ENCODE measurements at regions not wholly inside any gene's neighbourhood (a gene's known extent, or its start where the extent isn't known, plus 50 kb on each side); places are given as distances from the start of the nearest gene placed in this dataset.
"Not testable (repeated sequence)": the region's sequence is repeated elsewhere in the genome, so short reads cannot be mapped to it uniquely, and the experiment has no call there.

- no peak for DNase-seq
These were observed 1374.4 kb upstream of the CDH8 start for GRCh38 chr16:63410594-63410993.

- DNase-seq: no peak
These were observed 1367.6 kb upstream of the CDH8 start for GRCh38 chr16:63403792-63404191.

GRCh38 chr16:63388277-63388676 lies 1352.0 kb upstream of the CDH8 start:
- not testable (repeated sequence) for DNase-seq

GRCh38 chr16:63385714-63386432 lies 1349.6 kb upstream of the CDH8 start:
- no peak for DNase-seq

- DNase-seq: no peak
These were observed 1337.5 kb upstream of the CDH8 start for GRCh38 chr16:63373744-63374143.

- no peak for DNase-seq
These were observed 1336.6 kb upstream of the CDH8 start for GRCh38 chr16:63372815-63373214.

GRCh38 chr16:63372283-63372682 lies 1336.0 kb upstream of the CDH8 start:
- DNase-seq: no peak

- no peak for DNase-seq
These were observed 1329.5 kb upstream of the CDH8 start for GRCh38 chr16:63365649-63366304.

- DNase-seq: no peak
These were observed 1327.5 kb upstream of the CDH8 start for GRCh38 chr16:63363738-63364137.

GRCh38 chr16:63361032-63361624 lies 1324.9 kb upstream of the CDH8 start:
- no peak for DNase-seq

- DNase-seq: no peak
These were observed 1313.7 kb upstream of the CDH8 start for GRCh38 chr16:63349961-63350360.

- no peak for DNase-seq
These were observed 1309.8 kb upstream of the CDH8 start for GRCh38 chr16:63346000-63346399.

GRCh38 chr16:63337264-63337663 lies 1301.0 kb upstream of the CDH8 start:
- DNase-seq: no peak

- DNase-seq: no peak
These were observed 1294.9 kb upstream of the CDH8 start for GRCh38 chr16:63331111-63331510.

GRCh38 chr16:63326736-63327339 lies 1290.6 kb upstream of the CDH8 start:
- DNase-seq: no peak

- DNase-seq: no peak
These were observed 1287.8 kb upstream of the CDH8 start for GRCh38 chr16:63323722-63324705.

- DNase-seq: no peak
These were observed 1286.8 kb upstream of the CDH8 start for GRCh38 chr16:63323055-63323454.

- DNase-seq: no peak
These were observed 1279.0 kb upstream of the CDH8 start for GRCh38 chr16:63315229-63315628.

- DNase-seq: no peak
These were observed 1276.1 kb upstream of the CDH8 start for GRCh38 chr16:63312346-63312745.

- no peak for DNase-seq
These were observed 1275.1 kb upstream of the CDH8 start for GRCh38 chr16:63311313-63311712.

- no peak for DNase-seq
These were observed 1266.6 kb upstream of the CDH8 start for GRCh38 chr16:63302811-63303210.

GRCh38 chr16:63301349-63301748 lies 1265.1 kb upstream of the CDH8 start:
- no peak for DNase-seq

GRCh38 chr16:63298993-63299392 lies 1262.8 kb upstream of the CDH8 start:
- no peak for DNase-seq
